ENCODE measurements at regions not wholly inside any gene's neighbourhood (a gene's known extent, or its start where the extent isn't known, plus 50 kb on each side); places are given as distances from the start of the nearest gene placed in this dataset.

DNA sequence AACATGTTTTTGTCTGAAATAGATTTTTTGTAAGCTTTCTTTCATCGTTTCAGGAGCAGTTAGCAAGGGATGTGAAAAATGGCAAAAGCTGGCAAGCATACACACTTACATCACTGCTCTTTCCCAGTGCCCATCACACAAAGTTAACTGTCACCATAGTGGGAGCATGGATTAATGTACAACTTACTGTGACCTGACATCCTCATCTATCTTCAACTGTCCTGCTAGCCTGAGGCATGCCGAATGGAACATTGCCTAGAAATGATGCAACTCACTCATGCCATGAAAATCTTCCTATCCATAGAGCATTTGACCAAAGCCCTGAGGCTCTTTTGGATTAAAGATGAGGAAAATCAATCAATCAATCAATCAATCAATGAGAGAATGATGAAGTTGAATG lies 491.7 kb upstream of the SLC10A2 start:
- CTCF ChIA-PET: interaction anchor here (0.6 kb wide), 1 partner anchor 1256 kb away, joined by 3 read pairs; no protein-coding TSS in a partner anchor
- no peak for DNase-seq (ENCODE audit: low read depth)
- Histone ChIP-seq H3K4me3 (ENCODE audit: low read depth, low read length) (no peak overlapping the region), H3K36me3 (ENCODE audit: control insufficient read depth, insufficient read depth, low read length) (no peaks in the 10 kb centered on the region), H3K27me3 (ENCODE audit: control insufficient read depth, insufficient read depth, low read length) (no peaks in the 10 kb centered on the region)
- TF ChIP-seq, protein P1, sequence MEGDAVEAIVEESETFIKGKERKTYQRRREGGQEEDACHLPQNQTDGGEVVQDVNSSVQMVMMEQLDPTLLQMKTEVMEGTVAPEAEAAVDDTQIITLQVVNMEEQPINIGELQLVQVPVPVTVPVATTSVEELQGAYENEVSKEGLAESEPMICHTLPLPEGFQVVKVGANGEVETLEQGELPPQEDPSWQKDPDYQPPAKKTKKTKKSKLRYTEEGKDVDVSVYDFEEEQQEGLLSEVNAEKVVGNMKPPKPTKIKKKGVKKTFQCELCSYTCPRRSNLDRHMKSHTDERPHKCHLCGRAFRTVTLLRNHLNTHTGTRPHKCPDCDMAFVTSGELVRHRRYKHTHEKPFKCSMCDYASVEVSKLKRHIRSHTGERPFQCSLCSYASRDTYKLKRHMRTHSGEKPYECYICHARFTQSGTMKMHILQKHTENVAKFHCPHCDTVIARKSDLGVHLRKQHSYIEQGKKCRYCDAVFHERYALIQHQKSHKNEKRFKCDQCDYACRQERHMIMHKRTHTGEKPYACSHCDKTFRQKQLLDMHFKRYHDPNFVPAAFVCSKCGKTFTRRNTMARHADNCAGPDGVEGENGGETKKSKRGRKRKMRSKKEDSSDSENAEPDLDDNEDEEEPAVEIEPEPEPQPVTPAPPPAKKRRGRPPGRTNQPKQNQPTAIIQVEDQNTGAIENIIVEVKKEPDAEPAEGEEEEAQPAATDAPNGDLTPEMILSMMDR (IDR thresholded peaks at IDR 0.05; ENCODE audit: insufficient read depth, low read depth, low read length): no peak
- POLR2A ChIA-PET: no interaction called here

DNA sequence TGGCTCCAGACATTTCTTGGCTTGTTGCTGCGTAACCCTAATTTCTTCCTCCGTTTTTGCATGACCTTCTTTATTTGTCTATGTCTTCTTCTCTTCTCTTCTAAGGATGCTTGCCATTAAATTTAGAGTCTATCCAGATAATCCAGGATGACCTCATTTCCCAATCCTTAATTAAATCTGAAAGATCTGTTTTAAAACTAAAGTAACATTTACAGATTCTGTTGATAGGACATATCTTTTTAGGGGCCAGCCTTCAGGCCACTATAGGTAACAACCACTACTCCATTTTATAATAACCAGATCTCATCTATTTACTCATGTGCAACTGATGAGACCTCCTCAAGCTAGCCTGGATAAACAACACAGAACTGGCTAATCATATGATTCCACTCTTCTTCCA lies 490.5 kb upstream of the SLC10A2 start:
- H3K27me3 ChIP-seq (ENCODE audit: control insufficient read depth, insufficient read depth, low read length): no peaks in the 10 kb centered on the region
- ChIA-PET POLR2A (no interaction called here), CTCF (no interaction called here)
- no peak for DNase-seq (ENCODE audit: low read depth)
- no peaks in the 10 kb centered on the region for H3K36me3 ChIP-seq (ENCODE audit: control insufficient read depth, insufficient read depth, low read length)
- H3K4me3 ChIP-seq (ENCODE audit: low read depth, low read length): no peak overlapping the region
- TF ChIP-seq, protein P1 (IDR thresholded peaks at IDR 0.05; ENCODE audit: insufficient read depth, low read depth, low read length): no peak

DNA sequence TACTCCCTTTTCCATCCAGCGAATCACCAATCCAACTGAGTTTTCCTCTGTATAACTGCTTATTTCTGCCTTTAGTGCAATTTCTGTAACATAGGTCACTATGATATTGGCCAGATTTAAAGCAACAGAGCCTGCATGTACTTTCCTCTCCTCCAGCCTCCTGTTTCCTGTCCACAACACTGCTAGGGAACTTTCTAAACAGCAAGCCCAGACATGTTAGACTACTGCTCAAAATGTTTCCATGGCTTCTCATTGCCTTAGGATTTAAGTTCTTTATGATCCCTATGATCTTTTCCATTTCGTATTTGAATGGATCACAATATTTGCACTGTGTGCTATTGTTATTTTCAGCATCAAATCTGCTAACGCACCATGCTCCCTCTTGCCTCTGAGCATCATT lies 481.7 kb upstream of the SLC10A2 start:
- TF ChIP-seq, protein P1 (IDR thresholded peaks at IDR 0.05; ENCODE audit: insufficient read depth, low read depth, low read length): no peak
- ChIA-PET POLR2A (no interaction called here), CTCF (no interaction called here)
- H3K27me3 ChIP-seq (ENCODE audit: control insufficient read depth, insufficient read depth, low read length): no peaks in the 10 kb centered on the region
- no peaks in the 10 kb centered on the region for H3K36me3 ChIP-seq (ENCODE audit: control insufficient read depth, insufficient read depth, low read length)
- H3K4me3 ChIP-seq (ENCODE audit: low read depth, low read length): no peak overlapping the region
- no peak for DNase-seq (ENCODE audit: low read depth)

DNA sequence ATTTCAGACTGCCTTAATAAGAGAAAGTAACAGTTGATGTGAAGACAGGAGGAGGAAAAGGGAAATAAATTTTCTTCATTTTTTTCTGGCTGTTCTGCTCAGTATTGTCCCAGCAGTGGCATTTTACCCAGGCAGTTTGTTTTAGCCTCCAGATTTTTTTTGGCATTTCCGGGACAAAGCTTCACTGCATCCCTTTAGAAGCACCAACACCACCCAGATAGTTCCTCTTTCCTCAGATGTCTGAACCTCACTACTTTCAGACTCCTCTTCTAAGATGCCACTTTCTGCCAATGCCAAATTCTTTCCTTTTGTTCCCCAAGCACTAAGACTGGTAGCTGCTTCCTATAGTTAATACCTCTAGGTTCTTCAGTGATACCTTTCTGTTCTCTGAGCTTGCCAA lies 480.1 kb upstream of the SLC10A2 start:
- TF ChIP-seq, protein P1 (IDR thresholded peaks at IDR 0.05; ENCODE audit: insufficient read depth, low read depth, low read length): no peak
- Histone ChIP-seq H3K27me3 (ENCODE audit: control insufficient read depth, insufficient read depth, low read length) (no peaks in the 10 kb centered on the region), H3K4me3 (ENCODE audit: low read depth, low read length) (no peak overlapping the region), H3K36me3 (ENCODE audit: control insufficient read depth, insufficient read depth, low read length) (no peaks in the 10 kb centered on the region)
- ChIA-PET POLR2A (no interaction called here), CTCF (no interaction called here)
- DNase-seq (ENCODE audit: low read depth): no peak

DNA sequence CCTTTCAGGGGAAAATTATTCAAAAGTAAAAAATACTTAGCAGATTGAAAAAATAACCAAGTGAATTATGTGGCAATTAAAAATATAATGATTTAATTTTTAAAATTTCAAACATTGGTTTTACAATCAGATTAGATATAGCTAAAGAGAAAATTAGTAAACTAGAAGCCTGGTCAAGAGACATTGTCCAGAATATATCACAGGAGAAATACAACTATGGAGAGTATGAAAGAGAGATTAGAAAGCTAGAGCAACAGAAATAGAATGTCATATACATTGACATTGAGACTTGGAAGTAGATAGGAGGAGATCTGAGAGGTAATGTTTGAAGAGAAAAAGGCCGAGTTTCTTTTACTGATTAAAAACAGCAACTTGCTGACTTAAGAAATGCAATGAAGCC lies 476.4 kb upstream of the SLC10A2 start:
- no peaks in the 10 kb centered on the region for H3K36me3 ChIP-seq (ENCODE audit: control insufficient read depth, insufficient read depth, low read length)
- no peaks in the 10 kb centered on the region for H3K27me3 ChIP-seq (ENCODE audit: control insufficient read depth, insufficient read depth, low read length)
- H3K4me3 ChIP-seq (ENCODE audit: low read depth, low read length): no peak overlapping the region
- no peak for DNase-seq (ENCODE audit: low read depth)
- ChIA-PET CTCF (no interaction called here), POLR2A (no interaction called here)
- TF ChIP-seq, protein P1 (IDR thresholded peaks at IDR 0.05; ENCODE audit: insufficient read depth, low read depth, low read length): no peak

Data from BJ (cell line).